NT2/D1 (cell line): ENCODE measurements at regions not wholly inside any gene's neighbourhood (a gene's known extent, or its start where the extent isn't known, plus 50 kb on each side); places are given as distances from the start of the nearest gene placed in this dataset.

Source experiments
- SUZ12 ChIP-seq: IDR thresholded peaks from 2 replicates; pipeline ENCODE4 v1.6.1; 2011; ENCODE audit not compliant: insufficient read length, insufficient read depth; ENCODE audit errors: extremely low read depth
- YY1 ChIP-seq: IDR thresholded peaks from 2 replicates; pipeline ENCODE4 v1.6.1; 2011; ENCODE audit not compliant: insufficient read length, insufficient read depth
- ZNF274 ChIP-seq: IDR thresholded peaks from 2 replicates; pipeline ENCODE4 v1.6.1; 2011; ENCODE audit warnings: mild to moderate bottlenecking, low read depth, low read length

DNA sequence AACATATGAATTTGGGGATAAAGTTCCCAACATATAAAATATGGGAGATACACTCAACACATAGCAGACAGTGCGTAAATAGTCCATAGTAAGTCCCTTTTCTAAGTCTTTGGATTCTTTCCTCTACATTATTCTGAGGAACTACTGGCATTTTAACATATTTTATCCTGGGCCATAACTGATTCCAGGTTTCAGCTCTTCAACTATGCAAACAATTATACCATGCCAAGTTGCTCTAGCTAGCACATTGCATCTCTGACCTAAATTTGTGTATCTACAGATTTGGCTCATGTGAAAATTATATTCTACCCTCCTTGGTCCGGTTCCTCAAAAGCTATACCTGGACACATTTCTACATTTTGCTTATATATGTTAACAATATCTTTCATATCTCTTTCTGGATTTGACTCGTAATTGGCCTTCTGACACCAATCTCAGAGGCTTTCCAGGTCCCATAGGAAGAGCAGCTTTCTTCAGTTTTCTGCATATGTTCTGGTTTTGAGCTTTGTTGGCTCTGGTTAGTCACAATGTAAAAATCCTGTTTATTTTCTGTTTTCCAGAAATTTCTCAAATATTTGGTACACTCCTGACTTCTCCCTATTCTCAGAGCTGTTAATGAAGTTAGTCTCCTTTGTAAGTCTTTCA lies 305.4 kb downstream of the BMP4 start:
- no peak for TF ChIP-seq ZNF274
- TF ChIP-seq YY1 = no peak
- TF ChIP-seq SUZ12 = no peak
